HUES6 (cell line): ENCODE measurements at regions not wholly inside any gene's neighbourhood (a gene's known extent, or its start where the extent isn't known, plus 50 kb on each side); places are given as distances from the start of the nearest gene placed in this dataset.

ENCODE experiments used
- H3K27ac ChIP-seq: 2 replicates; pipeline ENCODE4 v1.7.0; 2013; ENCODE audit warnings: low read depth, mild to moderate bottlenecking, low read length, inconsistent platforms
- H3K27me3 ChIP-seq: 2 replicates; pipeline ENCODE4 v1.6.1; 2013; ENCODE audit warnings: low read length; ENCODE audit not compliant: control insufficient read depth, insufficient read depth
- H3K36me3 ChIP-seq: 2 replicates; pipeline ENCODE4 v1.6.1; 2013; ENCODE audit warnings: low read length; ENCODE audit not compliant: control insufficient read depth, insufficient read depth
- H3K4me1 ChIP-seq: 2 replicates; pipeline ENCODE4 v1.6.1; 2013; ENCODE audit warnings: low read length; ENCODE audit not compliant: control insufficient read depth, insufficient read depth
- H3K4me3 ChIP-seq: 2 replicates; pipeline ENCODE4 v1.5.1; 2013; ENCODE audit warnings: low read depth, low read length
- H3K9ac ChIP-seq: one replicate; pipeline ENCODE4 v1.6.1; 2013; ENCODE audit warnings: mild to moderate bottlenecking, low read length
- H3K9me3 ChIP-seq: 2 replicates; pipeline ENCODE4 v1.6.1; 2013; ENCODE audit warnings: low read depth, low read length; ENCODE audit not compliant: control insufficient read depth, insufficient read depth

GRCh38 chr11:10927538-10927937 lies 69.7 kb upstream of the ZBED5 start:
- H3K4me3 ChIP-seq, result no peak overlapping the region
- H3K27me3 ChIP-seq, result peaks cover 17% of the 10 kb centered on the region
- no peaks in the 10 kb centered on the region for H3K36me3 ChIP-seq
- H3K27ac ChIP-seq, result no peak overlapping the region
- no peak overlapping the region for H3K9ac ChIP-seq
- H3K9me3 ChIP-seq, result no peaks in the 10 kb centered on the region
- peaks cover 22% of the 10 kb centered on the region for H3K4me1 ChIP-seq

GRCh38 chr11:10926801-10927211 lies 69.0 kb upstream of the ZBED5 start:
- no peak overlapping the region for H3K4me3 ChIP-seq
- peaks cover 17% of the 10 kb centered on the region for H3K27me3 ChIP-seq
- no peak overlapping the region for H3K9ac ChIP-seq
- H3K4me1 ChIP-seq, result peaks cover 22% of the 10 kb centered on the region
- no peaks in the 10 kb centered on the region for H3K9me3 ChIP-seq
- no peak overlapping the region for H3K27ac ChIP-seq
- no peaks in the 10 kb centered on the region for H3K36me3 ChIP-seq

DNA sequence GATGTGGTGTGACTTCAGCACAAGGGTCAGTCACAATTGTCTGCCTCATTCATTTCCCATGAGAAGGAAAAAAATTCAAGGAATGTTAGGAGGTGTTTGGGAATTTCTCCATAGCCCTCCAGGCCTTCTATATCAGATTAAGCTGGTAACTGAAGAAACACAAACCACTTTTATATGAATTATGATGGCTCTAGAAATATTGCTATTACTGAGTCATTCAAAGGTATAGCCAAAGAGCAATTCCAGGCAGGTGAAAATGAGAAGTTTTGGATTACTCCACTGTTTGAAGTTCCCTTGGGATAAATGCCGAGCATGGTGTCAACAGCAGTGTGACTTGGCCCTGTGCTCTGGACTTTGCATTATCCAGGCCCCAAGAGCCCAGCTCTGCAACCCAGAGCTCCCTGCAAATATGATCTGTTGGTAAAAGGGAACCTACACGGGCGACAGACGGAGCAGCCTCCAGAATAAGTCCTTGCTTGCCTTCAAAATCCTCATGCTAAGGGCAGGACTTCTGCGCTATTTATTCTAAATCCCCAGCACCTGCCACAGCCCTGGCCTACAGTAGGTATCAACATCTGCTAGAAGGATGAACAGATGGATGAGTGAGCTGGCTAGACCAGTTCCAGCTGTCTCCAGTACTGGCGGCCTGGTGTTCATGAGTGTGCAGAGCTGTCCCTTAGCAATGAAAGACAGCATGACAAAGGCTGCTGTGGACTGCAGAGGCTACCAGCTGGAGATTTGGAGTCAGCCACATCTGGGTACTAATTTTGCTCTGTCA lies 67.5 kb upstream of the ZBED5 start:
- Histone ChIP-seq H3K27me3 (peaks cover 11% of the 10 kb centered on the region), H3K27ac (no peak overlapping the region), H3K9ac (no peak overlapping the region), H3K36me3 (no peaks in the 10 kb centered on the region), H3K9me3 (no peaks in the 10 kb centered on the region), H3K4me1 (peaks cover 18% of the 10 kb centered on the region), H3K4me3 (no peak overlapping the region)

DNA sequence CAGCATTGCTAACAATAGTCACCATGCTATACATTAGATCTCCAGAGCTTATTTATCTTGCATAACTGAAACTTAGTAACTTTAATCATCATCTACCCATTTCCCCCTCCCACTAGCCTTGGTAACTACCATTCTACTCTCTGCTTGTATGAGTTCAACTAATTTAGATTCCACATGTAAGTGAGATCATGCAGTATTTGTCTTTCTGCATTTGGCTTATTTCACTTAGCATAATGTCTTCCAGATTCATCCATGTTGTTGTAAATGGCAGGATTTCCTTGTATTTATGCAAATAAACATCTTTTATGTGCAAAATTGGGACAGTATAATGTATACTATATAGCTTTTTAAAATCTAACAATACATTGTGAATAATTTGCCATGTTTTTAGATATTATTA lies 66.0 kb upstream of the ZBED5 start:
- no peak overlapping the region for H3K4me3 ChIP-seq
- H3K27me3 ChIP-seq, result no peaks in the 10 kb centered on the region
- no peak overlapping the region for H3K9ac ChIP-seq
- no peaks in the 10 kb centered on the region for H3K36me3 ChIP-seq
- peaks cover 17% of the 10 kb centered on the region for H3K4me1 ChIP-seq
- H3K27ac ChIP-seq, result no peak overlapping the region
- no peaks in the 10 kb centered on the region; the same call in 1 of the 2 replicates for H3K9me3 ChIP-seq

DNA sequence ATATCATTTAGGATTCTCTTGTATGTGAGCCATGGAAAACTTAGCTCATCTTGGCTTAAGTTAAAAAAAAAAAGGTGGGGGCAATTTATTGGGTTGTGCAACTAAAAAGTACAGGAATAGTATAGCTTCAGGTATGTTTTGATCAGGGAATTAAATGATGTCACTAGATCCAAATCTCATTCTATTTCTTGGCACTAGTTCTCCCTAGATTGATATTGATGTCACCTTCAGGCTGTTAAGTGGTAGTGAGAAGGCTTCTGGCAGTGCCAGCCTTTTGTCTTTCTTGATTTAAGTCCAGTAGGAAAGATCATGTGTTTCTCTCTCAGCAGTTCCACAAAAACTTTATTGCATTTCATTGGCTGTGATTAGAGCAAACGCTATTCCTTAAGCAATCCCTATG lies 65.0 kb upstream of the ZBED5 start:
- no peak overlapping the region for H3K4me3 ChIP-seq
- no peak overlapping the region for H3K27ac ChIP-seq
- H3K9me3 ChIP-seq, result peaks cover 9% of the 10 kb centered on the region
- no peaks in the 10 kb centered on the region for H3K36me3 ChIP-seq
- peaks cover 17% of the 10 kb centered on the region for H3K4me1 ChIP-seq
- H3K27me3 ChIP-seq, result no peaks in the 10 kb centered on the region
- no peak overlapping the region for H3K9ac ChIP-seq

GRCh38 chr11:10920875-10921274 lies 63.0 kb upstream of the ZBED5 start:
- H3K9me3 ChIP-seq, result peaks cover 26% of the 10 kb centered on the region
- no peak overlapping the region for H3K9ac ChIP-seq
- H3K36me3 ChIP-seq, result no peaks in the 10 kb centered on the region
- H3K27me3 ChIP-seq, result no peaks in the 10 kb centered on the region
- H3K4me3 ChIP-seq, result no peak overlapping the region
- no peak overlapping the region for H3K27ac ChIP-seq
- peaks cover 12% of the 10 kb centered on the region for H3K4me1 ChIP-seq

GRCh38 chr11:10920205-10920604 lies 62.4 kb upstream of the ZBED5 start:
- H3K9me3 ChIP-seq, result peaks cover 26% of the 10 kb centered on the region
- no peaks in the 10 kb centered on the region for H3K36me3 ChIP-seq
- no peak overlapping the region for H3K9ac ChIP-seq
- no peak overlapping the region for H3K4me3 ChIP-seq
- no peaks in the 10 kb centered on the region for H3K27me3 ChIP-seq
- peaks cover 7% of the 10 kb centered on the region for H3K4me1 ChIP-seq
- no peak overlapping the region for H3K27ac ChIP-seq

DNA sequence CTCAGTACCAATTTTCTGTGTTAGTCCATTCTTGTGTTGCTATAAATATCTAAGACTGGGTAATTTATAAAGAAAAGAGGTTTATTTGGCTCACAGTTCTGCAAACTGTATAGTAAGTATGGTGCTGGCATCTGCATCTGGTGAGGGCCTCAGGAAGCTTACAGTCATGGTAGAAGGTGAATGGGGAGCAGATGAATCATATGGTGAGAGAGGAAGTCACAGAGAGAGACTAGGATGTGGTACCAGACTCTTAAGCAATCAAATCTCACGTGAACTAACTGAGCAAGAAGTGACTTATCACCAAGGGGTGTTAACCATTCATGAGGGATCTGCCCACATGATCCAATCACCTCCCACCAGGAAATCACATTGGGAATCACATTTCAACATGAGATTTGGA lies 60.8 kb upstream of the ZBED5 start:
- H3K4me3 ChIP-seq, result no peak overlapping the region
- no peak overlapping the region for H3K9ac ChIP-seq
- H3K36me3 ChIP-seq, result no peaks in the 10 kb centered on the region
- no peak overlapping the region for H3K27ac ChIP-seq
- no peaks in the 10 kb centered on the region for H3K4me1 ChIP-seq
- peaks cover 26% of the 10 kb centered on the region for H3K9me3 ChIP-seq
- no peaks in the 10 kb centered on the region for H3K27me3 ChIP-seq

GRCh38 chr11:10918275-10918674 lies 60.4 kb upstream of the ZBED5 start:
- Histone ChIP-seq H3K9me3 (peaks cover 26% of the 10 kb centered on the region), H3K36me3 (no peaks in the 10 kb centered on the region), H3K9ac (no peak overlapping the region), H3K27ac (no peak overlapping the region), H3K4me1 (no peaks in the 10 kb centered on the region), H3K4me3 (no peak overlapping the region), H3K27me3 (no peaks in the 10 kb centered on the region)

DNA sequence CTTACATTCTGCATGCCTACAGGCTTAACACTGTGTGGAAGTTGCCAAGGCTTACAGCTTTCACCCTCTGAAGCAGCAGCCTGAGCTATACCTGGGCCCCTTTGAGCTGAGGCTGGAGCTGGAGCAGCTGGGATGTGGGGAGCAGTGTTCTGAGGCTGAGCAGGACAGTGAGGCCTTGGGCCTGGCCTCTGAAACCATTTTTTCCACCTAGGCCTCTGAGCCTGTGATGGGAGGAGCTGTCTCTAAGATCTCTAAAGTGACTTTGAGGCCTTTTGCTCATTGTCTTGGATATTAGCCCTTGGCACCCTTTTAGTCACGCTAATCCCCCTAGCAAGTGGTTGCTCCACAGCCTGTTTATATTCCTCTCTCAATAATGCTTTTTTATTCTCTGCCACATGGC lies 59.9 kb upstream of the ZBED5 start:
- Histone ChIP-seq H3K4me1 (no peaks in the 10 kb centered on the region), H3K9me3 (peaks cover 26% of the 10 kb centered on the region), H3K36me3 (no peaks in the 10 kb centered on the region), H3K4me3 (no peak overlapping the region), H3K27me3 (no peaks in the 10 kb centered on the region), H3K27ac (no peak overlapping the region), H3K9ac (no peak overlapping the region)

- Histone ChIP-seq H3K4me3 (no peak overlapping the region), H3K9me3 (peaks cover 26% of the 10 kb centered on the region), H3K36me3 (no peaks in the 10 kb centered on the region), H3K4me1 (peaks cover 7% of the 10 kb centered on the region; the same call in 1 of the 2 replicates), H3K27ac (no peak overlapping the region), H3K9ac (no peak overlapping the region), H3K27me3 (no peaks in the 10 kb centered on the region)
Measured at GRCh38 chr11:10916665-10917064, 58.8 kb upstream of the ZBED5 start.
